GM23248 (cell line): ENCODE measurements at regions not wholly inside any gene's neighbourhood (a gene's known extent, or its start where the extent isn't known, plus 50 kb on each side); places are given as distances from the start of the nearest gene placed in this dataset.

ENCODE experiments used
- EZH2 ChIP-seq: fragments of 200-600 bp; sonication (generic); IDR thresholded peaks from 2 replicates; pipeline ENCODE4 v1.6.1; 2018; ENCODE audit warnings: antibody characterized with exemption, mild to moderate bottlenecking; ENCODE audit not compliant: insufficient read depth, poor library complexity, severe bottlenecking
- EZH2phosphoT487 ChIP-seq: fragments of 200-600 bp; sonication (generic); IDR thresholded peaks from 2 replicates; pipeline ENCODE4 v1.6.1; 2018; ENCODE audit warnings: antibody characterized with exemption, moderate library complexity, mild to moderate bottlenecking, low read depth; ENCODE audit not compliant: insufficient read depth

DNA sequence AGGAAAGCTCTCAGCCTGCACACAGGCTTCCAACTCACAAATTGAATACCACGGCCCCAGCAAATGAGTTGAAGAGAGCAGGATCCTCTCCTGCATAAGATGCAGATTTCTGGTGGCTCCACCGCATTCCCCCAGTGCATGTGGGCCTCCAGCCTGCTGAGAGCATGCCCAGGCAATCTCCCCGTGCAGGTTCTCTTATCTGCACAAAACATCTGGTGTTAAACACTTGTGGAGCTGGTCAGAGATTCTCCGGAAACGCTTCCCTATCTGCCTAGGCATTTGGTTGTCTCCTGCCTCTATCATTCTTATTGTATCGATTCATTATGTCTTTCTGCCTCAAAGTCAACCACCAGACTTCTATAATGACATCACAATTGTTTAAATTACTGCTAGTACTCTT is 1349.0 kb upstream of the B3GALT2 start:
- no peak for TF ChIP-seq EZH2phosphoT487
- TF ChIP-seq EZH2, result no peak
